Fibroblast of mammary gland (primary cell): ENCODE measurements at regions not wholly inside any gene's neighbourhood (a gene's known extent, or its start where the extent isn't known, plus 50 kb on each side); places are given as distances from the start of the nearest gene placed in this dataset.
A peak's percentile ranks its signal among the peaks of the same experiment; 100 is the strongest.

ENCODE experiments used
- DNase-seq: peaks from one replicate; pipeline ENCODE4 v3.0.0-alpha.2; 2010; ENCODE audit warnings: low read depth
- H3K4me3 ChIP-seq: 2 replicates; pipeline ENCODE4 v1.5.1; 2011; ENCODE audit warnings: low read depth, mild to moderate bottlenecking, low read length, moderate library complexity; ENCODE audit not compliant: control insufficient read depth
- CTCF ChIP-seq: conservative IDR thresholded peaks from 2 replicates; pipeline ENCODE4 v1.5.1; 2011; ENCODE audit warnings: low read depth, low read length, inconsistent platforms; ENCODE audit not compliant: control insufficient read depth, insufficient read depth

GRCh38 chr6:144353871-144354314 is 68.8 kb downstream of the UTRN start:
- no peak for TF ChIP-seq CTCF
- no peak for DNase-seq
- no peak overlapping the region for H3K4me3 ChIP-seq

- TF ChIP-seq CTCF = no peak
- DNase-seq = no peak
- H3K4me3 ChIP-seq = no peak overlapping the region
Observed at GRCh38 chr6:144359783-144360182, 74.6 kb downstream of the UTRN start.

GRCh38 chr6:144360401-144360800 is 75.3 kb downstream of the UTRN start:
- TF ChIP-seq CTCF = no peak
- no peak overlapping the region for H3K4me3 ChIP-seq
- no peak for DNase-seq

- H3K4me3 ChIP-seq = no peak overlapping the region
- no peak for DNase-seq
- no peak for TF ChIP-seq CTCF
Observed at GRCh38 chr6:144361016-144361415, 75.9 kb downstream of the UTRN start.

- peak; percentile 66 for DNase-seq
- H3K4me3 ChIP-seq = no peak overlapping the region
- no peak for TF ChIP-seq CTCF
Observed at GRCh38 chr6:144362042-144363018, 77.2 kb downstream of the UTRN start.

- H3K4me3 ChIP-seq = peak overlapping the region; percentile 14
- no peak for DNase-seq
- TF ChIP-seq CTCF = no peak
Observed at GRCh38 chr6:144364208-144364720, 79.1 kb downstream of the UTRN start.
